HG03378 (cell line): ENCODE measurements at regions not wholly inside any gene's neighbourhood (a gene's known extent, or its start where the extent isn't known, plus 50 kb on each side); places are given as distances from the start of the nearest gene placed in this dataset.

ENCODE experiments used
- ATAC-seq: cut with Tn5 transposase; IDR thresholded peaks from one replicate; pipeline ENCODE4 v1.9.1; 2021; ENCODE audit warnings: mild to moderate bottlenecking, moderate library complexity; ENCODE audit not compliant: unreplicated experiment

- no peak for ATAC-seq
Measured at GRCh38 chr14:82511399-82511798, 977.7 kb upstream of the SEL1L start.

GRCh38 chr14:82520765-82521164 lies 987.1 kb upstream of the SEL1L start:
- no peak for ATAC-seq

GRCh38 chr14:82521191-82521590 lies 987.5 kb upstream of the SEL1L start:
- no peak for ATAC-seq

GRCh38 chr14:82528016-82528415 lies 994.4 kb upstream of the SEL1L start:
- ATAC-seq: no peak

- ATAC-seq: no peak
Measured at GRCh38 chr14:82533351-82533750, 999.7 kb upstream of the SEL1L start.

- ATAC-seq: no peak
Measured at GRCh38 chr14:82536566-82536965, 1002.9 kb upstream of the SEL1L start.

GRCh38 chr14:82537831-82538230 lies 1004.2 kb upstream of the SEL1L start:
- ATAC-seq: no peak

GRCh38 chr14:82546401-82546800 lies 1012.7 kb upstream of the SEL1L start:
- no peak for ATAC-seq

- ATAC-seq: no peak
Measured at GRCh38 chr14:82549306-82549990, 1015.8 kb upstream of the SEL1L start.

- ATAC-seq: no peak
Measured at GRCh38 chr14:82562881-82563280, 1029.2 kb upstream of the SEL1L start.

- ATAC-seq: no peak
Measured at GRCh38 chr14:82565825-82566224, 1032.2 kb upstream of the SEL1L start.

GRCh38 chr14:82587226-82587625 lies 1053.6 kb upstream of the SEL1L start:
- no peak for ATAC-seq

GRCh38 chr14:82595466-82595865 lies 1061.8 kb upstream of the SEL1L start:
- ATAC-seq: no peak

GRCh38 chr14:82602794-82603193 lies 1069.1 kb upstream of the SEL1L start:
- ATAC-seq: no peak

GRCh38 chr14:82604819-82605218 lies 1071.2 kb upstream of the SEL1L start:
- ATAC-seq: no peak

- ATAC-seq: no peak
Measured at GRCh38 chr14:82621881-82622450, 1088.3 kb upstream of the SEL1L start.

- no peak for ATAC-seq
Measured at GRCh38 chr14:82626156-82627066, 1092.8 kb upstream of the SEL1L start.

- no peak for ATAC-seq
Measured at GRCh38 chr14:82635915-82636314, 1102.3 kb upstream of the SEL1L start.

GRCh38 chr14:82636426-82636825 lies 1102.8 kb upstream of the SEL1L start:
- ATAC-seq: no peak

- ATAC-seq: no peak
Measured at GRCh38 chr14:82641050-82641540, 1107.4 kb upstream of the SEL1L start.

GRCh38 chr14:82642425-82642824 lies 1108.8 kb upstream of the SEL1L start:
- peak; percentile 64 for ATAC-seq
